PC-3 (cell line): ENCODE measurements at regions not wholly inside any gene's neighbourhood (a gene's known extent, or its start where the extent isn't known, plus 50 kb on each side); places are given as distances from the start of the nearest gene placed in this dataset.
"Not testable (repeated sequence)": the region's sequence is repeated elsewhere in the genome, so short reads cannot be mapped to it uniquely, and the experiment has no call there.

ENCODE experiments used
- ATAC-seq: fragments of 200-7000 bp; cut with Tn5 transposase; 2 replicates; pipeline ENCODE4 v1.9.1; 2020; ENCODE audit warnings: mild to moderate bottlenecking, moderate library complexity
- BruUV-seq: library from RNA; stranded (reverse); fragments of 400-500 nt; replicated peaks from 2 replicates; lab custom pipeline; 2021; lab: Mats Ljungman, UMichigan
- CTCF ChIA-PET: fragments of 300-600 bp; sonication (Branson Sonifier 250); formaldehyde crosslinking; loops from one replicate; lab custom pipeline; 2022; ENCODE audit warnings: antibody characterized with exemption; lab: Charles Lee
- POLR2A ChIA-PET: fragments of 300-600 bp; sonication (Branson Sonifier 250); formaldehyde crosslinking; loops from one replicate; lab custom pipeline; 2022; ENCODE audit warnings: antibody characterized with exemption; ENCODE audit not compliant: unreplicated experiment; lab: Charles Lee
- DNase-seq: peaks from one replicate; pipeline ENCODE4 v3.0.0-alpha.2; 2015
- H2AFZ ChIP-seq: fragments of 300-600 bp; sonication (generic); 2 replicates; pipeline ENCODE4 v1.6.0; 2016; ENCODE audit warnings: antibody characterized with exemption, low read length
- H3F3A ChIP-seq: fragments of 300-600 bp; sonication (generic); one replicate; pipeline ENCODE4 v1.6.0; 2017; ENCODE audit warnings: antibody characterized with exemption, low read length, control low read depth, mild to moderate bottlenecking; ENCODE audit not compliant: unreplicated experiment
- H3K27ac ChIP-seq: fragments of 300-600 bp; sonication (generic); 2 replicates; pipeline ENCODE4 v1.5.1; 2016; ENCODE audit warnings: mild to moderate bottlenecking, low read length
- H3K27me3 ChIP-seq: fragments of 300-600 bp; sonication (generic); 2 replicates; pipeline ENCODE4 v1.6.1; 2016; ENCODE audit warnings: low read length, mixed read lengths
- H3K36me3 ChIP-seq: fragments of 300-600 bp; sonication (generic); 2 replicates; pipeline ENCODE4 v1.6.1; 2016; ENCODE audit warnings: low read depth, mixed run types, low read length, mixed read lengths
- H3K4me1 ChIP-seq: fragments of 300-600 bp; sonication (generic); 2 replicates; pipeline ENCODE4 v1.5.1; 2016; ENCODE audit warnings: low read length; ENCODE audit not compliant: insufficient read depth
- H3K4me2 ChIP-seq: fragments of 300-600 bp; sonication (generic); 2 replicates; pipeline ENCODE4 v1.6.0; 2016; ENCODE audit warnings: low read length
- H3K4me3 ChIP-seq: fragments of 300-600 bp; sonication (generic); 2 replicates; pipeline ENCODE4 v1.5.1; 2016; ENCODE audit warnings: mild to moderate bottlenecking, low read length, mixed read lengths
- H3K79me2 ChIP-seq: fragments of 300-600 bp; sonication (generic); 2 replicates; pipeline ENCODE4 v1.6.1; 2017; ENCODE audit warnings: low read length, mixed read lengths
- H3K9ac ChIP-seq: fragments of 300-600 bp; sonication (generic); 2 replicates; pipeline ENCODE4 v1.6.0; 2016; ENCODE audit warnings: mild to moderate bottlenecking, low read length
- H3K9me2 ChIP-seq: fragments of 300-600 bp; sonication (generic); replicated peaks from 2 replicates; pipeline ENCODE4 v1.6.1; 2016; ENCODE audit warnings: mixed run types, low read length, mixed read lengths
- H3K9me3 ChIP-seq: fragments of 300-600 bp; sonication (generic); 2 replicates; pipeline ENCODE4 v1.6.1; 2016; ENCODE audit warnings: low read length, mixed read lengths
- H4K20me1 ChIP-seq: fragments of 300-600 bp; sonication (generic); 2 replicates; pipeline ENCODE4 v1.6.1; 2016; ENCODE audit warnings: low read length, mixed read lengths
- EZH2 ChIP-seq: fragments of 300-600 bp; sonication (generic); IDR thresholded peaks from one replicate; pipeline ENCODE4 v1.6.1; 2017; ENCODE audit warnings: antibody characterized with exemption, mild to moderate bottlenecking, low read length; ENCODE audit not compliant: unreplicated experiment
- EZH2phosphoT487 ChIP-seq: fragments of 300-600 bp; sonication (generic); IDR thresholded peaks from 2 replicates; pipeline ENCODE4 v1.6.1; 2018; ENCODE audit warnings: mild to moderate bottlenecking, antibody characterized with exemption, low read length, borderline replicate concordance
- intact Hi-C: fragments of 100-400 bp; cut with micrococcal nuclease; formaldehyde crosslinking; loops from 2 replicates; pipeline ENCODE4 v1.9.0; 2023
- TF ChIP-seq, protein P1 (sequence below): fragments of 300-600 bp; sonication (generic); conservative IDR thresholded peaks from 2 replicates; pipeline ENCODE4 v1.5.1; 2017; ENCODE audit warnings: antibody characterized with exemption, low read depth, mild to moderate bottlenecking, low read length

- H3K9me2 ChIP-seq = no peaks in the 10 kb centered on the region
- ChIA-PET CTCF (no interaction called here), POLR2A (no interaction called here)
- intact Hi-C loops = no loop called here
- H3K27me3 ChIP-seq = no peaks in the 10 kb centered on the region
- peaks cover 10% of the 10 kb centered on the region; the same call in 1 of the 2 replicates for H3K9me3 ChIP-seq
- no peak overlapping the region for H3K27ac ChIP-seq
- H4K20me1 ChIP-seq = no peaks in the 10 kb centered on the region
- peaks cover 27% of the 10 kb centered on the region for H3K4me1 ChIP-seq
- no peak overlapping the region for H3K4me2 ChIP-seq
- DNase-seq = no peak
- TF ChIP-seq EZH2 (no peak), EZH2phosphoT487 (no peak)
- TF ChIP-seq, protein P1, sequence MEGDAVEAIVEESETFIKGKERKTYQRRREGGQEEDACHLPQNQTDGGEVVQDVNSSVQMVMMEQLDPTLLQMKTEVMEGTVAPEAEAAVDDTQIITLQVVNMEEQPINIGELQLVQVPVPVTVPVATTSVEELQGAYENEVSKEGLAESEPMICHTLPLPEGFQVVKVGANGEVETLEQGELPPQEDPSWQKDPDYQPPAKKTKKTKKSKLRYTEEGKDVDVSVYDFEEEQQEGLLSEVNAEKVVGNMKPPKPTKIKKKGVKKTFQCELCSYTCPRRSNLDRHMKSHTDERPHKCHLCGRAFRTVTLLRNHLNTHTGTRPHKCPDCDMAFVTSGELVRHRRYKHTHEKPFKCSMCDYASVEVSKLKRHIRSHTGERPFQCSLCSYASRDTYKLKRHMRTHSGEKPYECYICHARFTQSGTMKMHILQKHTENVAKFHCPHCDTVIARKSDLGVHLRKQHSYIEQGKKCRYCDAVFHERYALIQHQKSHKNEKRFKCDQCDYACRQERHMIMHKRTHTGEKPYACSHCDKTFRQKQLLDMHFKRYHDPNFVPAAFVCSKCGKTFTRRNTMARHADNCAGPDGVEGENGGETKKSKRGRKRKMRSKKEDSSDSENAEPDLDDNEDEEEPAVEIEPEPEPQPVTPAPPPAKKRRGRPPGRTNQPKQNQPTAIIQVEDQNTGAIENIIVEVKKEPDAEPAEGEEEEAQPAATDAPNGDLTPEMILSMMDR = no peak
- ATAC-seq = no peak
- no peaks in the 10 kb centered on the region for H3F3A ChIP-seq
- H3K79me2 ChIP-seq = no peaks in the 10 kb centered on the region
- BruUV-seq = no TSS peak
- H3K36me3 ChIP-seq = no peaks in the 10 kb centered on the region
- no peak overlapping the region for H3K4me3 ChIP-seq
- H2AFZ ChIP-seq = no peak overlapping the region
- H3K9ac ChIP-seq = no peak overlapping the region
Measured at GRCh38 chr12:70008944-70009343, 183.9 kb downstream of the MYRFL start.

- no peak overlapping the region for H3K27ac ChIP-seq
- ChIA-PET CTCF (no interaction called here), POLR2A (no interaction called here)
- no peaks in the 10 kb centered on the region for H3K27me3 ChIP-seq
- no peak overlapping the region for H3K4me2 ChIP-seq
- H3K9ac ChIP-seq = no peak overlapping the region
- BruUV-seq = no TSS peak
- H3K36me3 ChIP-seq = no peaks in the 10 kb centered on the region
- H3K4me1 ChIP-seq = peaks cover 27% of the 10 kb centered on the region
- H2AFZ ChIP-seq = no peak overlapping the region
- no peak overlapping the region for H3K4me3 ChIP-seq
- no peaks in the 10 kb centered on the region for H3K9me2 ChIP-seq
- TF ChIP-seq EZH2 (no peak), EZH2phosphoT487 (no peak)
- TF ChIP-seq, protein P1 = no peak
- H3F3A ChIP-seq = no peaks in the 10 kb centered on the region
- H3K9me3 ChIP-seq = peaks cover 10% of the 10 kb centered on the region; the same call in 1 of the 2 replicates
- H3K79me2 ChIP-seq = no peaks in the 10 kb centered on the region
- no peaks in the 10 kb centered on the region for H4K20me1 ChIP-seq
- no peak for ATAC-seq
- no peak for DNase-seq
- intact Hi-C loops = no loop called here
Measured at GRCh38 chr12:70011353-70011752, 186.3 kb downstream of the MYRFL start.

DNA sequence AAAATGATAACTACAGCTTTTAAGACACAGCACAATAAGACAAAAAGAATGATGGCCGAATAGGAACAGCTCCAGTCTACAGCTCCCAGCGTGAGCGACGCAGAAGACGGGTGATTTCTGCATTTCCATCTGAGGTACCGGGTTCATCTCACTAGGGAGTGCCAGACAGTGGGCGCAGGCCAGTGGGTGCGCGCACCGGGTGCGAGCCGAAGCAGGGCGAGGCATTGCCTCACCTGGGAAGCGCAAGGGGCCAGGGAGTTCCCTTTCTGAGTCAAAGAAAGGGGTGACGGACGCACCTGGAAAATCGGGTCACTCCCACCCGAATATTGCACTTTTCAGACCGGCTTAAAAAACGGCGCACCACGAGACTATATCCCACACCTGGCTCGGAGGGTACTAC is 188.0 kb downstream of the MYRFL start:
- H3K4me3 ChIP-seq = peak overlapping the region; percentile 59
- POLR2A ChIA-PET, DNase-seq, H3K27me3 ChIP-seq, H3K9me3 ChIP-seq, H4K20me1 ChIP-seq, CTCF ChIA-PET, H3K9me2 ChIP-seq, intact Hi-C loops, H3F3A ChIP-seq, BruUV-seq, H3K27ac ChIP-seq, H3K79me2 ChIP-seq, H3K36me3 ChIP-seq: not testable (repeated sequence)
- H3K9ac ChIP-seq = peak overlapping the region; percentile 13; the same call in 1 of the 2 replicates
- H2AFZ ChIP-seq = peak overlapping the region; percentile 72
- H3K4me1 ChIP-seq = peaks cover 12% of the 10 kb centered on the region
- peak; percentile 33 for ATAC-seq
- H3K4me2 ChIP-seq = peak overlapping the region; percentile 75
